WTC11 (cell line): ENCODE measurements at regions not wholly inside any gene's neighbourhood (a gene's known extent, or its start where the extent isn't known, plus 50 kb on each side); places are given as distances from the start of the nearest gene placed in this dataset.
A peak's percentile ranks its signal among the peaks of the same experiment; 100 is the strongest.

Experiments
- ATAC-seq: fragments of 200-7000 bp; cut with Tn5 transposase; 2 replicates; pipeline ENCODE4 v1.10.0; 2021; ENCODE audit warnings: mild to moderate bottlenecking, moderate library complexity
- CTCF ChIA-PET: fragments of 300-600 bp; sonication (Branson Sonifier 250); formaldehyde crosslinking; loops from one replicate; lab custom pipeline; 2021; ENCODE audit warnings: antibody characterized with exemption; lab: Charles Lee
- POLR2A ChIA-PET: fragments of 350-600 bp; sonication (Branson Sonifier 250); formaldehyde crosslinking; loops from one replicate; lab custom pipeline; 2021; ENCODE audit warnings: antibody characterized with exemption; lab: Charles Lee
- DNase-seq: peaks from one replicate; pipeline ENCODE4 v3.0.0; 2021; ENCODE audit warnings: low spot score
- H3K27ac Mint-ChIP-seq: 2 replicates; pipeline ENCODE4 v1.8.0; 2021; ENCODE audit warnings: mixed read lengths
- H3K27me3 Mint-ChIP-seq: 2 replicates; pipeline ENCODE4 v1.8.0; 2021; ENCODE audit warnings: low read depth, mild to moderate bottlenecking, moderate library complexity, mixed read lengths
- H3K36me3 Mint-ChIP-seq: 2 replicates; pipeline ENCODE4 v1.8.0; 2021; ENCODE audit warnings: mixed read lengths
- H3K4me1 Mint-ChIP-seq: 2 replicates; pipeline ENCODE4 v1.8.0; 2022; ENCODE audit warnings: mixed read lengths
- H3K4me3 Mint-ChIP-seq: 2 replicates; pipeline ENCODE4 v1.8.0; 2021; ENCODE audit warnings: mild to moderate bottlenecking, moderate library complexity, mixed read lengths
- H3K9me3 Mint-ChIP-seq: 2 replicates; pipeline ENCODE4 v1.8.0; 2021; ENCODE audit warnings: mixed read lengths
- CREB1 ChIP-seq: sonication (generic); formaldehyde crosslinking; IDR thresholded peaks from 2 replicates; pipeline ENCODE4 v1.8.0; 2023; ENCODE audit warnings: mild to moderate bottlenecking, missing genetic modification reagents
- CREM ChIP-seq: sonication (generic); formaldehyde crosslinking; IDR thresholded peaks from 2 replicates; pipeline ENCODE4 v1.8.1; 2022; ENCODE audit warnings: mild to moderate bottlenecking, missing genetic modification reagents, moderate library complexity
- ERG ChIP-seq: fragments of 250-450 bp; sonication (Bioruptor Pico); IDR thresholded peaks from 2 replicates; pipeline ENCODE4 v1.8.0; 2021; ENCODE audit warnings: mild to moderate bottlenecking
- GRHL2 ChIP-seq: fragments of 250-450 bp; sonication (Bioruptor Pico); IDR thresholded peaks from 2 replicates; pipeline ENCODE4 v1.8.0; 2022; ENCODE audit warnings: mild to moderate bottlenecking, moderate library complexity; ENCODE audit not compliant: insufficient replicate concordance, severe bottlenecking
- GTF2I ChIP-seq: fragments of 250-450 bp; sonication (Bioruptor Pico); conservative IDR thresholded peaks from 2 replicates; pipeline ENCODE4 v1.4.0; 2021; ENCODE audit warnings: mild to moderate bottlenecking
- HMGXB4 ChIP-seq: sonication (generic); formaldehyde crosslinking; IDR thresholded peaks from 2 replicates; pipeline ENCODE4 v1.8.1; 2023; ENCODE audit warnings: mild to moderate bottlenecking, moderate library complexity, missing genetic modification reagents
- IRF1 ChIP-seq: sonication (generic); formaldehyde crosslinking; IDR thresholded peaks from 2 replicates; pipeline ENCODE4 v1.8.0; 2023; ENCODE audit warnings: missing genetic modification reagents
- JAZF1 ChIP-seq: fragments of 250-450 bp; sonication (Bioruptor Pico); IDR thresholded peaks from 2 replicates; pipeline ENCODE4 v1.9.0; 2021; ENCODE audit warnings: moderate library complexity, mild to moderate bottlenecking, inconsistent platforms
- MYBL2 ChIP-seq: sonication (generic); formaldehyde crosslinking; IDR thresholded peaks from 2 replicates; pipeline ENCODE4 v1.8.1; 2023; ENCODE audit warnings: mild to moderate bottlenecking, moderate library complexity, missing genetic modification reagents
- NFYB ChIP-seq: sonication (generic); formaldehyde crosslinking; conservative IDR thresholded peaks from 2 replicates; pipeline ENCODE4 v1.8.0; 2022; ENCODE audit warnings: low read depth, missing genetic modification reagents
- NR3C1 ChIP-seq: sonication (generic); formaldehyde crosslinking; conservative IDR thresholded peaks from 2 replicates; pipeline ENCODE4 v1.8.1; 2023; ENCODE audit warnings: low read depth, mild to moderate bottlenecking, missing genetic modification reagents
- PRRX2 ChIP-seq: fragments of 250-450 bp; sonication (Bioruptor Pico); IDR thresholded peaks from 2 replicates; pipeline ENCODE4 v1.8.0; 2021; ENCODE audit warnings: mild to moderate bottlenecking
- RORB ChIP-seq: fragments of 250-450 bp; sonication (Bioruptor Pico); IDR thresholded peaks from 2 replicates; pipeline ENCODE4 v1.9.0; 2021; ENCODE audit warnings: mild to moderate bottlenecking
- SMAD3 ChIP-seq: sonication (generic); formaldehyde crosslinking; IDR thresholded peaks from 2 replicates; pipeline ENCODE4 v1.8.0; 2022; ENCODE audit warnings: missing genetic modification reagents, mild to moderate bottlenecking, borderline replicate concordance
- SOX15 ChIP-seq: fragments of 250-450 bp; sonication (Bioruptor Pico); IDR thresholded peaks from 2 replicates; pipeline ENCODE4 v1.9.0; 2021; ENCODE audit warnings: mild to moderate bottlenecking
- SP1 ChIP-seq: sonication (generic); formaldehyde crosslinking; conservative IDR thresholded peaks from 2 replicates; pipeline ENCODE4 v1.8.1; 2022; ENCODE audit warnings: missing genetic modification reagents
- STAT6 ChIP-seq: sonication (generic); formaldehyde crosslinking; conservative IDR thresholded peaks from 2 replicates; pipeline ENCODE4 v1.8.1; 2023; ENCODE audit warnings: mild to moderate bottlenecking, low read depth, missing genetic modification reagents, moderate library complexity
- TEAD1 ChIP-seq: sonication (generic); formaldehyde crosslinking; IDR thresholded peaks from 2 replicates; pipeline ENCODE4 v1.8.0; 2022; ENCODE audit warnings: mild to moderate bottlenecking, missing genetic modification reagents
- TP53 ChIP-seq: sonication (generic); formaldehyde crosslinking; IDR thresholded peaks from 2 replicates; pipeline ENCODE4 v1.8.1; 2023; ENCODE audit warnings: mild to moderate bottlenecking, missing genetic modification reagents
- ZNF219 ChIP-seq: sonication (generic); formaldehyde crosslinking; IDR thresholded peaks from 2 replicates; pipeline ENCODE4 v1.8.0; 2023; ENCODE audit warnings: missing genetic modification reagents, mild to moderate bottlenecking, borderline replicate concordance
- ZNF425 ChIP-seq: fragments of 250-450 bp; sonication (Bioruptor Pico); conservative IDR thresholded peaks from 2 replicates; pipeline ENCODE4 v1.9.0; 2021; ENCODE audit warnings: mild to moderate bottlenecking
- ZNF671 ChIP-seq: fragments of 250-450 bp; sonication (Bioruptor Pico); IDR thresholded peaks from 2 replicates; pipeline ENCODE4 v1.8.0; 2021; ENCODE audit warnings: mild to moderate bottlenecking

- DNase-seq (no peak), ATAC-seq (no peak)
- CTCF ChIA-PET = no interaction called here
- Mint-ChIP-seq H3K27ac (no peak overlapping the region), H3K27me3 (no peaks in the 10 kb centered on the region), H3K9me3 (no peaks in the 10 kb centered on the region), H3K36me3 (no peaks in the 10 kb centered on the region), H3K4me1 (peaks cover 8% of the 10 kb centered on the region), H3K4me3 (no peak overlapping the region)
- POLR2A ChIA-PET = no interaction called here
- TF ChIP-seq SP1 (CRISPR knock-in tag) (no peak), GTF2I (CRISPR knock-in tag) (no peak), TEAD1 (CRISPR knock-in tag) (no peak), ERG (no peak), MYBL2 (no peak), NFYB (CRISPR knock-in tag) (no peak), RORB (CRISPR knock-in tag) (no peak), GRHL2 (CRISPR knock-in tag) (no peak), CREM (CRISPR knock-in tag) (no peak), JAZF1 (CRISPR knock-in tag) (no peak), ZNF425 (CRISPR knock-in tag) (no peak), ZNF671 (CRISPR knock-in tag) (no peak), HMGXB4 (CRISPR knock-in tag) (no peak)
Observed at GRCh38 chr1:98342566-98342965, 319.0 kb upstream of the SNX7 start.

- POLR2A ChIA-PET = no interaction called here
- Mint-ChIP-seq H3K27me3 (no peaks in the 10 kb centered on the region), H3K4me1 (peaks cover 11% of the 10 kb centered on the region), H3K9me3 (no peaks in the 10 kb centered on the region), H3K4me3 (no peak overlapping the region), H3K27ac (no peak overlapping the region), H3K36me3 (no peaks in the 10 kb centered on the region)
- TF ChIP-seq IRF1 (CRISPR knock-in tag) (no peak), NR3C1 (CRISPR knock-in tag) (no peak), SMAD3 (CRISPR knock-in tag) (no peak), TEAD1 (CRISPR knock-in tag) (no peak)
- no peak for DNase-seq
- CTCF ChIA-PET = interaction anchor here (0.5 kb wide), 1 partner anchor 814 kb away, joined by 3 read pairs; no protein-coding TSS in a partner anchor
- ATAC-seq = no peak
Observed at GRCh38 chr1:98340511-98340910, 321.0 kb upstream of the SNX7 start.

GRCh38 chr1:98336472-98337083 is 324.9 kb upstream of the SNX7 start:
- ChIA-PET CTCF (no interaction called here), POLR2A (no interaction called here)
- Mint-ChIP-seq H3K27me3 (no peaks in the 10 kb centered on the region), H3K36me3 (no peaks in the 10 kb centered on the region), H3K27ac (no peak overlapping the region), H3K9me3 (no peaks in the 10 kb centered on the region), H3K4me1 (0 out of 2 replicates have a peak, but pooled peaks cover 3% of the 10 kb centered on the region), H3K4me3 (peak overlapping the region; percentile 34)
- peak; percentile 87 for ATAC-seq
- DNase-seq = no peak
- no peak for TF ChIP-seq STAT6 (CRISPR knock-in tag)
- TF ChIP-seq TP53 = no peak
- TF ChIP-seq CREB1 (CRISPR knock-in tag) = no peak
- TF ChIP-seq ZNF219 (CRISPR knock-in tag) = no peak
- TF ChIP-seq PRRX2 (CRISPR knock-in tag) = no peak
- TF ChIP-seq SOX15 = no peak
- TF ChIP-seq SMAD3 (CRISPR knock-in tag) = no peak
